B cell (primary cell): ENCODE measurements at regions not wholly inside any gene's neighbourhood (a gene's known extent, or its start where the extent isn't known, plus 50 kb on each side); places are given as distances from the start of the nearest gene placed in this dataset.

Experiments
- ATAC-seq: fragments of 200-7000 bp; cut with Tn5 transposase; one replicate; pipeline ENCODE4 v1.10.0; 2021; ENCODE audit warnings: low read depth, mild to moderate bottlenecking, moderate number of reproducible peaks, moderate library complexity
- CTCF ChIA-PET: fragments of 350-600 bp; sonication (Branson Sonifier 250); formaldehyde crosslinking; loops from one replicate; lab custom pipeline; 2021; ENCODE audit warnings: antibody characterized with exemption, inconsistent platforms; lab: Charles Lee
- POLR2A ChIA-PET: fragments of 350-600 bp; sonication (Branson Sonifier 250); formaldehyde crosslinking; loops from one replicate; lab custom pipeline; 2021; ENCODE audit warnings: antibody characterized with exemption; lab: Charles Lee
- DNase-seq: peaks from one replicate; pipeline ENCODE4 v3.0.0; 2013
- H2AFZ ChIP-seq: 2 replicates; pipeline ENCODE4 v1.6.1; 2012; ENCODE audit warnings: mild to moderate bottlenecking, low read depth, low read length; ENCODE audit not compliant: insufficient read depth, poor library complexity, severe bottlenecking
- H3K27ac ChIP-seq, 2 donors: 1 replicate in 1 of 2; 2 replicates in 1 of 2; pipeline ENCODE4 v1.5.1; 2012 to 2013; ENCODE audit warnings: low read length in 2 of 2, mild to moderate bottlenecking in 2 of 2, moderate library complexity in 1 of 2
- H3K27me3 ChIP-seq, 4 experiments: fragments of 200-600 bp in 1 of 4; sonication (generic) in 1 of 4; replicated peaks in 1 of 4; 1 replicate in 2 of 4; 2 replicates in 2 of 4; pipeline versions ENCODE4 v1.6.1 to v1.7.0; 2013 to 2016; ENCODE audit warnings: low read length in 3 of 4, mild to moderate bottlenecking in 2 of 4, mixed read lengths in 1 of 4, moderate library complexity in 1 of 4; ENCODE audit not compliant: insufficient read depth in 4 of 4, control insufficient read depth in 3 of 4; ENCODE audit errors: control extremely low read depth in 1 of 4
- H3K36me3 ChIP-seq, 2 experiments: replicated peaks in 1 of 2; 1 replicate in 1 of 2; 2 replicates in 1 of 2; pipeline versions ENCODE4 v1.6.1 to v1.7.1; 2013; ENCODE audit warnings: low read length in 1 of 2; ENCODE audit not compliant: insufficient read depth in 2 of 2, control insufficient read depth in 1 of 2; ENCODE audit errors: control extremely low read depth in 1 of 2, extremely low read depth in 1 of 2
- H3K4me1 ChIP-seq, 2 donors: fragments of 200-600 bp in 1 of 2; sonication (generic) in 1 of 2; 1 replicate in 1 of 2; 2 replicates in 1 of 2; pipeline versions ENCODE4 v1.5.1 to v1.6.1; 2013 to 2017; ENCODE audit warnings: low read length in 2 of 2; ENCODE audit not compliant: control insufficient read depth in 2 of 2, insufficient read depth in 2 of 2
- H3K4me2 ChIP-seq: replicated peaks from 2 replicates; pipeline ENCODE3; 2012; ENCODE audit warnings: mild to moderate bottlenecking, low read depth, low read length; ENCODE audit not compliant: poor library complexity, severe bottlenecking
- H3K4me3 ChIP-seq, 5 experiments: fragments of 200-600 bp in 1 of 5; sonication (generic) in 1 of 5; 1 replicate in 3 of 5; 2 replicates in 2 of 5; pipeline versions ENCODE4 v1.5.1 to v1.7.0; 2011 to 2016; ENCODE audit warnings: low read length in 4 of 5, mild to moderate bottlenecking in 4 of 5, low read depth in 2 of 5, control low read depth in 1 of 5, moderate library complexity in 1 of 5; ENCODE audit not compliant: insufficient read depth in 1 of 5; ENCODE audit errors: control extremely low read depth in 1 of 5, extremely low read depth in 1 of 5
- H3K79me2 ChIP-seq: fragments of 200-600 bp; sonication (generic); one replicate; pipeline ENCODE4 v1.6.0; 2016; ENCODE audit warnings: low read length; ENCODE audit not compliant: control insufficient read depth, insufficient read depth
- H3K9ac ChIP-seq: fragments of 200-600 bp; sonication (generic); 2 replicates; pipeline ENCODE4 v1.6.1; 2017; ENCODE audit warnings: mild to moderate bottlenecking, low read length, moderate library complexity
- H3K9me3 ChIP-seq, 3 donors: one replicate each; pipeline versions ENCODE4 v1.6.1 to v1.7.1; 2013; ENCODE audit warnings: low read length in 2 of 3; ENCODE audit not compliant: control insufficient read depth in 2 of 3, insufficient read depth in 1 of 3; ENCODE audit errors: control extremely low read depth in 1 of 3
- H4K20me1 ChIP-seq: 2 replicates; pipeline ENCODE4 v1.6.0; 2012; ENCODE audit warnings: mild to moderate bottlenecking, low read length; ENCODE audit not compliant: insufficient read depth, control insufficient read depth, poor library complexity, severe bottlenecking
- H3K27ac Mint-ChIP-seq: one replicate; pipeline ENCODE4 v1.8.0; 2021; ENCODE audit warnings: mixed read lengths
- H3K27me3 Mint-ChIP-seq: one replicate; pipeline ENCODE4 v1.8.0; 2021; ENCODE audit warnings: mixed read lengths
- H3K4me1 Mint-ChIP-seq: one replicate; pipeline ENCODE4 v1.8.0; 2021; ENCODE audit warnings: mixed read lengths
- H3K4me3 Mint-ChIP-seq: one replicate; pipeline ENCODE4 v1.8.0; 2021; ENCODE audit warnings: mixed read lengths
- H3K9me3 Mint-ChIP-seq: one replicate; pipeline ENCODE4 v1.8.0; 2022; ENCODE audit warnings: mixed read lengths; ENCODE audit not compliant: insufficient read depth
- CTCF ChIP-seq: fragments of 200-600 bp; IDR thresholded peaks from one replicate; pipeline ENCODE4 v1.8.0; 2022; ENCODE audit warnings: antibody characterized with exemption, mild to moderate bottlenecking
- EZH2 ChIP-seq: IDR thresholded peaks from 2 replicates; pipeline ENCODE4 v1.6.1; 2012; ENCODE audit warnings: borderline replicate concordance, low read depth, mild to moderate bottlenecking, moderate library complexity, low read length; ENCODE audit not compliant: insufficient read depth, poor library complexity, severe bottlenecking
- WGBS: methylation state at CpG from one replicate; pipeline ENCODE4 v1.1.5; 2013; ENCODE audit warnings: missing lambda C conversion rate; ENCODE audit not compliant: insufficient coverage; 5-methylcytosine and 5-hydroxymethylcytosine counted together
- intact Hi-C: fragments of 100-400 bp; cut with micrococcal nuclease; formaldehyde crosslinking; loops from one replicate; pipeline ENCODE4 v1.10.0; 2022

GRCh38 chr9:14441115-14441514 lies 127.2 kb upstream of the NFIB start:
- WGBS, result no CpG with 5 or more reads among the region's 8 CpGs
- intact Hi-C loops, result no loop called here
- Mint-ChIP-seq H3K9me3 (no peaks in the 10 kb centered on the region), H3K4me3 (no peak overlapping the region), H3K27me3 (peaks cover 8% of the 10 kb centered on the region), H3K27ac (no peak overlapping the region), H3K4me1 (no peaks in the 10 kb centered on the region)
- H3K4me3 ChIP-seq, result no peak overlapping the region
- POLR2A ChIA-PET, result no interaction called here
- no peak overlapping the region for H3K4me2 ChIP-seq
- TF ChIP-seq CTCF (no peak), EZH2 (no peak)
- no peak overlapping the region for H3K27ac ChIP-seq
- H3K36me3 ChIP-seq, result no peaks in the 10 kb centered on the region
- H3K9ac ChIP-seq, result no peak overlapping the region
- no peak for ATAC-seq
- CTCF ChIA-PET, result interaction anchor here (1.1 kb wide), 1 partner anchor 14 kb away, joined by 3 read pairs; no protein-coding TSS in a partner anchor
- DNase-seq, result no peak
- H3K79me2 ChIP-seq, result no peaks in the 10 kb centered on the region
- no peak overlapping the region for H2AFZ ChIP-seq
- no peaks in the 10 kb centered on the region for H4K20me1 ChIP-seq
- H3K4me1 ChIP-seq, result no peaks in the 10 kb centered on the region
- peaks cover 0 to 1% (median 0%) of the 10 kb centered on the region in 4 experiments for H3K27me3 ChIP-seq
- peaks cover 0 to 5% (median 0%) of the 10 kb centered on the region in 3 donors for H3K9me3 ChIP-seq

- no peak for DNase-seq
- no peaks in the 10 kb centered on the region for H4K20me1 ChIP-seq
- CTCF ChIA-PET, result interaction anchor here (0.6 to 1.2 kb wide), 3 partner anchors 11 to 424 kb away, joined by 3 read pairs; no protein-coding TSS in a partner anchor
- H3K4me3 ChIP-seq, result no peak overlapping the region
- H3K27me3 ChIP-seq, result peaks cover 0 to 5% (median 0%) of the 10 kb centered on the region in 4 experiments
- H3K9me3 ChIP-seq, result peaks cover 0 to 5% (median 0%) of the 10 kb centered on the region in 3 donors
- no peak overlapping the region for H3K4me2 ChIP-seq
- TF ChIP-seq EZH2 (no peak), CTCF (no peak)
- H3K4me3 Mint-ChIP-seq, result no peak overlapping the region
- H3K9ac ChIP-seq, result no peak overlapping the region
- no peak overlapping the region for H3K27ac ChIP-seq
- no peak overlapping the region for H3K27ac Mint-ChIP-seq
- intact Hi-C loops, result no loop called here
- peaks cover 11% of the 10 kb centered on the region for H3K27me3 Mint-ChIP-seq
- POLR2A ChIA-PET, result no interaction called here
- H2AFZ ChIP-seq, result no peak overlapping the region
- H3K4me1 Mint-ChIP-seq, result no peaks in the 10 kb centered on the region
- WGBS, result 80% methylated on average over 1 of the region's 4 CpGs
- H3K9me3 Mint-ChIP-seq, result no peaks in the 10 kb centered on the region
- H3K79me2 ChIP-seq, result no peaks in the 10 kb centered on the region
- no peaks in the 10 kb centered on the region for H3K4me1 ChIP-seq
- ATAC-seq, result no peak
- no peaks in the 10 kb centered on the region for H3K36me3 ChIP-seq
Observed at GRCh38 chr9:14440062-14440461, 126.1 kb upstream of the NFIB start.
